T-helper 17 cell (primary cell): ENCODE measurements at regions not wholly inside any gene's neighbourhood (a gene's known extent, or its start where the extent isn't known, plus 50 kb on each side); places are given as distances from the start of the nearest gene placed in this dataset.
"Not testable (repeated sequence)": the region's sequence is repeated elsewhere in the genome, so short reads cannot be mapped to it uniquely, and the experiment has no call there.

Experiments used
- ATAC-seq: fragments of 150-1000 bp; cut with Tn5 transposase; 2 replicates; pipeline ENCODE4 v1.10.0; 2021; ENCODE audit warnings: mild to moderate bottlenecking, moderate library complexity
- DNase-seq, 3 donors: peaks; one replicate each; pipeline versions ENCODE4 v3.0.0 to v3.0.0-alpha.2; 2020 to 2021
- H3K9me3 ChIP-seq: one replicate; pipeline ENCODE4 v1.7.0; 2013; ENCODE audit warnings: low read length, mild to moderate bottlenecking; ENCODE audit not compliant: control insufficient read depth, poor library complexity, severe bottlenecking
- H3K27ac Mint-ChIP-seq: one replicate; pipeline ENCODE4 v1.8.0; 2022; ENCODE audit warnings: mild to moderate bottlenecking, moderate library complexity, mixed read lengths
- H3K27me3 Mint-ChIP-seq: one replicate; pipeline ENCODE4 v1.8.0; 2022; ENCODE audit warnings: mixed read lengths
- H3K36me3 Mint-ChIP-seq: one replicate; pipeline ENCODE4 v1.8.0; 2022; ENCODE audit warnings: low read depth, mixed read lengths
- H3K4me1 Mint-ChIP-seq: one replicate; pipeline ENCODE4 v1.8.0; 2022; ENCODE audit warnings: mild to moderate bottlenecking, mixed read lengths
- H3K4me3 Mint-ChIP-seq: one replicate; pipeline ENCODE4 v1.8.0; 2022; ENCODE audit warnings: mild to moderate bottlenecking, moderate library complexity, mixed read lengths

- no peaks in the 10 kb centered on the region for H3K4me1 Mint-ChIP-seq
- no peak for ATAC-seq
Measured at GRCh38 chr18:54433368-54433767, 75.7 kb downstream of the C18orf54 start.

GRCh38 chr18:54433857-54434256 is 76.2 kb downstream of the C18orf54 start:
- H3K4me1 Mint-ChIP-seq = no peaks in the 10 kb centered on the region
- peaks cover 17% of the 10 kb centered on the region for H3K27me3 Mint-ChIP-seq
- no peak overlapping the region for H3K27ac Mint-ChIP-seq
- ATAC-seq (no peak), DNase-seq (no peak)
- H3K9me3 ChIP-seq = no peaks in the 10 kb centered on the region
- no peak overlapping the region for H3K4me3 Mint-ChIP-seq
- no peaks in the 10 kb centered on the region for H3K36me3 Mint-ChIP-seq

More at GRCh38 chr18:54433368-54433767, 75.7 kb downstream of the C18orf54 start:
- no peaks in the 10 kb centered on the region for H3K9me3 ChIP-seq
- H3K27me3 Mint-ChIP-seq = peaks cover 17% of the 10 kb centered on the region
- DNase-seq = no peak
- no peak overlapping the region for H3K4me3 Mint-ChIP-seq
- H3K27ac Mint-ChIP-seq = no peak overlapping the region
- H3K36me3 Mint-ChIP-seq = no peaks in the 10 kb centered on the region

- no peaks in the 10 kb centered on the region for H3K9me3 ChIP-seq
- no peak for ATAC-seq
- H3K27me3 Mint-ChIP-seq = peaks cover 17% of the 10 kb centered on the region
- H3K36me3 Mint-ChIP-seq = no peaks in the 10 kb centered on the region
- DNase-seq = no peak
- no peaks in the 10 kb centered on the region for H3K4me1 Mint-ChIP-seq
- H3K4me3 Mint-ChIP-seq = no peak overlapping the region
- no peak overlapping the region for H3K27ac Mint-ChIP-seq
Measured at GRCh38 chr18:54434453-54434852, 76.7 kb downstream of the C18orf54 start.

GRCh38 chr18:54436501-54436900 is 78.8 kb downstream of the C18orf54 start:
- no peaks in the 10 kb centered on the region for H3K36me3 Mint-ChIP-seq
- DNase-seq = no peak
- ATAC-seq = no peak
- H3K9me3 ChIP-seq = no peaks in the 10 kb centered on the region
- H3K27ac Mint-ChIP-seq = no peak overlapping the region
- no peaks in the 10 kb centered on the region for H3K4me1 Mint-ChIP-seq
- peaks cover 32% of the 10 kb centered on the region for H3K27me3 Mint-ChIP-seq
- no peak overlapping the region for H3K4me3 Mint-ChIP-seq

GRCh38 chr18:54440292-54440691 is 82.6 kb downstream of the C18orf54 start:
- H3K4me1 Mint-ChIP-seq = no peaks in the 10 kb centered on the region

GRCh38 chr18:54444319-54444914 is 86.7 kb downstream of the C18orf54 start:
- Mint-ChIP-seq H3K27ac (no peak overlapping the region), H3K4me1 (no peaks in the 10 kb centered on the region), H3K36me3 (no peaks in the 10 kb centered on the region), H3K27me3 (peaks cover 55% of the 10 kb centered on the region), H3K4me3 (no peak overlapping the region)
- ATAC-seq (no peak), DNase-seq (no peak)
- H3K9me3 ChIP-seq = no peaks in the 10 kb centered on the region

More at GRCh38 chr18:54440292-54440691, 82.6 kb downstream of the C18orf54 start:
- no peak overlapping the region for H3K4me3 Mint-ChIP-seq
- ATAC-seq = no peak
- H3K27ac Mint-ChIP-seq = no peak overlapping the region
- H3K27me3 Mint-ChIP-seq = peaks cover 39% of the 10 kb centered on the region
- no peak for DNase-seq
- no peaks in the 10 kb centered on the region for H3K9me3 ChIP-seq
- no peaks in the 10 kb centered on the region for H3K36me3 Mint-ChIP-seq

GRCh38 chr18:54453996-54454395 is 96.3 kb downstream of the C18orf54 start:
- DNase-seq = no peak
- Mint-ChIP-seq H3K4me3 (no peak overlapping the region), H3K27me3 (peaks cover 43% of the 10 kb centered on the region), H3K27ac (no peak overlapping the region), H3K4me1 (no peaks in the 10 kb centered on the region), H3K36me3 (no peaks in the 10 kb centered on the region)
- ATAC-seq = no peak
- no peaks in the 10 kb centered on the region for H3K9me3 ChIP-seq

GRCh38 chr18:54465502-54465901 is 107.8 kb downstream of the C18orf54 start:
- no peak for ATAC-seq
- no peak for DNase-seq
- no peaks in the 10 kb centered on the region for H3K9me3 ChIP-seq
- H3K36me3 Mint-ChIP-seq = no peaks in the 10 kb centered on the region
- H3K4me3 Mint-ChIP-seq = no peak overlapping the region
- no peaks in the 10 kb centered on the region for H3K27me3 Mint-ChIP-seq
- H3K4me1 Mint-ChIP-seq = no peaks in the 10 kb centered on the region
- H3K27ac Mint-ChIP-seq = no peak overlapping the region

GRCh38 chr18:54466248-54467005 is 108.7 kb downstream of the C18orf54 start:
- H3K27ac Mint-ChIP-seq = no peak overlapping the region
- H3K4me3 Mint-ChIP-seq = no peak overlapping the region

GRCh38 chr18:54479365-54479764 is 111.7 kb upstream of the DYNAP start:
- Mint-ChIP-seq H3K4me1 (no peaks in the 10 kb centered on the region), H3K27ac (no peak overlapping the region), H3K4me3 (no peak overlapping the region), H3K27me3 (peaks cover 21% of the 10 kb centered on the region), H3K36me3 (no peaks in the 10 kb centered on the region)
- H3K9me3 ChIP-seq = no peaks in the 10 kb centered on the region
- DNase-seq = no peak
- no peak for ATAC-seq

More at GRCh38 chr18:54466248-54467005, 108.7 kb downstream of the C18orf54 start:
- ATAC-seq (no peak), DNase-seq (no peak)
- Mint-ChIP-seq H3K4me1 (peaks cover 2% of the 10 kb centered on the region), H3K27me3 (peaks cover 8% of the 10 kb centered on the region), H3K36me3 (no peaks in the 10 kb centered on the region)
- H3K9me3 ChIP-seq = no peaks in the 10 kb centered on the region

- H3K4me1 Mint-ChIP-seq = no peaks in the 10 kb centered on the region
- H3K9me3 ChIP-seq = no peaks in the 10 kb centered on the region
- ATAC-seq = no peak
- DNase-seq = no peak
- H3K27ac Mint-ChIP-seq = no peak overlapping the region
- no peak overlapping the region for H3K4me3 Mint-ChIP-seq
- no peaks in the 10 kb centered on the region for H3K36me3 Mint-ChIP-seq
- H3K27me3 Mint-ChIP-seq = peaks cover 32% of the 10 kb centered on the region
Measured at GRCh38 chr18:54480616-54481015, 110.4 kb upstream of the DYNAP start.

- not testable (repeated sequence) for DNase-seq, H3K27ac Mint-ChIP-seq, H3K9me3 ChIP-seq, H3K4me3 Mint-ChIP-seq, H3K36me3 Mint-ChIP-seq, ATAC-seq, H3K4me1 Mint-ChIP-seq
- H3K27me3 Mint-ChIP-seq = peaks cover 11% of the 10 kb centered on the region
Measured at GRCh38 chr18:54502451-54502850, 88.6 kb upstream of the DYNAP start.

- Mint-ChIP-seq H3K36me3 (no peaks in the 10 kb centered on the region), H3K4me3 (no peak overlapping the region), H3K27ac (no peak overlapping the region), H3K27me3 (peaks cover 11% of the 10 kb centered on the region), H3K4me1 (no peaks in the 10 kb centered on the region)
- ATAC-seq (no peak), DNase-seq (no peak)
- no peaks in the 10 kb centered on the region for H3K9me3 ChIP-seq
Measured at GRCh38 chr18:54503131-54503894, 87.7 kb upstream of the DYNAP start.
